HT-29 (cell line): ENCODE measurements at regions not wholly inside any gene's neighbourhood (a gene's known extent, or its start where the extent isn't known, plus 50 kb on each side); places are given as distances from the start of the nearest gene placed in this dataset.
"Not testable (repeated sequence)": the region's sequence is repeated elsewhere in the genome, so short reads cannot be mapped to it uniquely, and the experiment has no call there.

ENCODE experiments used
- DNase-seq: peaks from one replicate; pipeline ENCODE4 v3.0.0-alpha.2; 2015; ENCODE audit warnings: low spot score

DNA sequence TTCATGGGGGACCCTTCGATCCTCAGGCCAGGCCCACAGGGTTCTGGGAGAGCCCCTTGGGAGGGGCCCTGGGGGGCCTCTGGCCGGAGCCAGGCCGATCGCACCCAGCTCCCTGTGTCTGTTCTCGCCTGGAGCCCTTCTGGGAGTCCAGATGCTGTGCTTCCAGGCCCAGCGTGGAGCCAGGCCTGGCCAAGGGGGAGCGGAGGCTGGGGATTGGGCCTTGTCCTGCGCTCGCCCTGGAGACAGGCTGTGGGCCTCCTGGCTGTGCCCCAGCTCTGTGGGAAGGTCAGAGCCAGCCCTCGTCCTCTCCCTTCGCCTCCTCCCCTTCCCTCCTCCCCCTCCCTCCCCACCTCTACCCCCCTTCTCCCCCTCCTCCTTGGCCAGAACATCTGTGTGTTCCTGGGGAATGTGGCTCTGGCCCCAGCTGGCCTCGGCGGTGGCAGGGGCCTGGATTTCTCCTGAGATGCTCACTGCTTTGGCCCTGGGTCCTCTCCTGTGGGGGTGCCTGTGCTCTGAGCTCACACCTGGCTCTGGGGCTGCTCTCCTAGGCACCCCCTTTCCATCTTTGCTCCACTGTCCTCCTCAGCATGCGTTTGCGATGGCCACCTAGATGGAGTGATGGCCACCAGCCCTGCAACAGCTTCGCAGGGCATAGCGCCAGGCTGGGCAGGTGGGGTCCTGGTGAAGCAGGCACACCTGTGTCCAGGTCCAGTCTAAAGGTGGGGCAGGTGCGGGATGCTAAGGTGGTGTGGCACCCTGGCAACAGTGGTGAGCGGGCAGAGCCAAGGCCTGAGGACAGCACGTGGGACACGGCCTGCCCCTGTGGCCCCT, 90.6 kb upstream of the CIBAR2 start:
- DNase-seq = no peak

DNA sequence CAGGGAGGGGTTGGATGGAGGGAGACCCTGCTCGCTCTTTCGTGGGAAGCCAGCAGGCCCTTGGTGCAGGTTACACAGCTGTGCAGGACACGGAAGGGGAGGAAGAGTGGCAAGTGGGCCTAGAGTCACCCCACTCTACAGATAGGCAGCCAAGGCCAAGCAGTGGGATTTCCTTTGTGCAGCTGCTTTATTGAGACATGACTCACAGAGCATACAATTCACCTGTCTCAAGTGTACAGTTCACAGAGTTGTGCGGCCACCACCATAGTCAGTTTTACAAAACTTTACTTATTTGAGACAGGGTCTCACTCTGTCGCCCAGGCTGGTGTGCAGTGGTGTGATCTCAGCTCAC, 91.2 kb upstream of the CIBAR2 start:
- DNase-seq = no peak

DNA sequence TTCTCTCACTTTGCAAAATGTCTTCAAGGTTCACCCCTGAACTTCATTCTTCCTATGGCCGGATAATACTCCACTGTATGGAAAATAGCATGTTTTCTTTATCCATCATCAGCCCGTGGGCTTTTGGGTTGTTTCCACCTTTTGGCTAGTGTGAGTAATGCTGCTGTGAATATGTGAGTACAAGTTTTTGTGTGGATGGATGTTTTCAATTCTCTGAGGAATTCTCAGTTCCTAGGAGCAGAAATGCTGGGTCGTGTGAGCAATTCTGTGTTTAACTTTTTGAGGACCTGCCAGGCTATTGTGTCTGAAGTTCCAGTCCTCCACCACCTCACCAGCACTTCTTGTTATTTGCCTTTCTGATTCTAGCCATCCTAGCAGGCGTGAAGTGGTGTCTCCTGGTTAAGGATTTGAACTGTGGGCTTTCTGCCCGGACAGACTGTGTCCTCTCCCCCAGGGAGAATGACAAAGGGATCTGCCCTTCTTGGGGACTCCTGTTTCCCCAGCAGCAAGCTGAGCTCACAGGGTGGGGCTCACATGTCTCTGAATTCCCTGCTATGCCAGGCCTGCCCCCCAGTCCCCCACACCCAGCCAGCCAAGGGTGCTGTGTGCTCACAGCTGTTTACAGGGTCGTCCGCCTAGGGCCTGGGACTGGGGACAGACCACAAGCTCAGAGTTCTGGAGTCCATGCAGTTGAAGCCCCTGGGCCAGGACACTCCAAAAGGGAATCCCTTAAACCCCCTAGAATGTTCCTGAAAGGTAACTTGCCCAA, 92.2 kb upstream of the CIBAR2 start:
- DNase-seq = no peak

DNA sequence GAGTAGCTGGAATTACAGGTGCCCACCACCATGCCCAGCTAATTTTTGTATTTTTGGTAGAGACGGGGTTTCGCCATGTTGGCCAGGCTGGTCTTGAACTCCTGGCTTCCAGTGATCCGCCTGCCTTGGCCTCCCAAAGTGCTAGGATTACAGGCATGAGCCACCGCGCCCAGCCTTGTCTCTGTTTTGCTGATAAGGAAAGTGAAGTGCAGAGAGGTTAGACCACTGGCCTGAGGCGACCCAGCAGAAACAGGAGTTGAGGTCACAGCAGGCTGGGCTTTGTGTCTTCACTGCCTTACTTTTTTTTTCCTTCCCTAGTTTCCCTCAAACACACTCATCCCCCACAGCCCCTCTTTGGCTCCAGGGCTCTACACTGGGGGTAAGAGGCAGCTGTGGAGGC, 93.0 kb upstream of the CIBAR2 start:
- not testable (repeated sequence) for DNase-seq

DNA sequence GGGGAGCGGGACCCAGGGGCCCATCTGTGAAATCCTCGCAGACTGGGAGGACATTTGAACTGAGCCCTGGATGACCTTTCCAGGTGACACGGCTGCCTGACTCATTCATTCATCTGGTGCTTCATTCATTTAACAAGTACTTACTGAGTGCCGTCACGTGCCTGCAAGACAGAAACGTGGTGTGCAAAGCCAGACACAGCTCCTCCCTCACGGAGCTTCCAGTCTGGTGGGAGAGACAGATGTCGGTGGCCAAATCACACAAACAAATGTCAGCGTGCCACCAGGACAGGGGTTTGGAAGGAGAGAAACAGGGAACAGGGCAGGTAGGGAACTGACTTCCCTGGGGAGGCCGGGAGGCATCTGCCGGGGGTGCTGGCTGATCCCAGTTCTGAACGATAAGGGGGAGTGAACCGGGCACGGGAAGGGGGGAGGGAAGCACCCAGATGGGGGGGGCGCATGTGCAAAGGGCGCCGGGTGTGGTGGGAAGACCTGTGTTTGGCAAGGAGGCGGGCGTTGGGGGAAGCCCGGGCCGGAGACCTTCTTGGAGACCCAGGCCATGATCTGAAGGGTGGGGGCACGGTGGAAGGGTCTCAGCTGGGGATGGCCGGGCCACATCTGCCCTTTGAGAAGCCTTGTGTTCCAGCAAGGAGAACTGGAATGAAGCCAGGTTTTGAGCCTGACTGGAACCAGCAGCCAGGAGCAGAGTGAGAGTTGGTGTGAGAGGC, 93.6 kb upstream of the CIBAR2 start:
- no peak for DNase-seq

DNA sequence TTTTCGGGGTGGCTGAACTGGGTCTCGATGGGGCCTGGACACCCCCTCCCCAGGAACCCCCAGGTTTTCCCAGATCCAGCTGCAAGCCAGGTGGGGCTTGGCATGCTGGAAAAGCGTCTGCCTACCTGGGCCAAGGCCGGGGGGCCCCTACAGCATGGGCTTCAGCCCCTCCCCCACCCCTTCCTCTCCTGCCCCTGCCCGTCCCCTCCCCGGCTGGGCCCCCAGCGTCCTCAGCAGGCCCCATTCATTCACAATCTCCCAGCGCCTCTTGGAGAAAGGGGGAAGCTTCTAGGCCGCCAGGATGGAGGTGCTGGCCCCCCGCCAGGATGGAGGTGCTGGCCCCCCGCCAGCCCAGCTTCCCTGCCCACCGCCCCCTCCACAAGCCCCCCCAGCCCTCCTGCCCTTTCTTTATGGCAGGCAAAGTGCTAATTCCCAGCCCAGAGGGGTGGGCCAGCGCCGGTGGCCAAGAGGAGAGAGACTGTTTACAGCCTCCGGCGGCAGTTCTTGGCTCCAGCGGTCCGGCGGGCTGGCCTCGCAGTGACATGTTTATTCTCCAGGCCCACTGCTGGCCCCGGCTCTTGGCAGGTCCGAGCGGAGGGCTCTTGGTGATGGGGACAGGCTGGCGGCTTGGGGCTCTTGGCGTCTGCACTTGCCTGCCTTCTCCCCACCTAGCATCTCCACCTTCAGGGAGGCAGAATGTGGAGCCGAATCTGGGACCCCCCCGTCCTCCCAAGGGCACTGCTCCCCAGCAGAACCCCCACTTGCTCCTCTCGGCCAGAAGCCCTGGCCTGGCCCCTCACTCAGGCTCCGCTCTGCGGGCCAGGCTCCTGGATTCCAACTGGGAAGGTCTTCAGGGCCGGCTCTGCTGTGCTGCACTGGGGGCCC, 94.4 kb upstream of the CIBAR2 start:
- DNase-seq = no peak

DNA sequence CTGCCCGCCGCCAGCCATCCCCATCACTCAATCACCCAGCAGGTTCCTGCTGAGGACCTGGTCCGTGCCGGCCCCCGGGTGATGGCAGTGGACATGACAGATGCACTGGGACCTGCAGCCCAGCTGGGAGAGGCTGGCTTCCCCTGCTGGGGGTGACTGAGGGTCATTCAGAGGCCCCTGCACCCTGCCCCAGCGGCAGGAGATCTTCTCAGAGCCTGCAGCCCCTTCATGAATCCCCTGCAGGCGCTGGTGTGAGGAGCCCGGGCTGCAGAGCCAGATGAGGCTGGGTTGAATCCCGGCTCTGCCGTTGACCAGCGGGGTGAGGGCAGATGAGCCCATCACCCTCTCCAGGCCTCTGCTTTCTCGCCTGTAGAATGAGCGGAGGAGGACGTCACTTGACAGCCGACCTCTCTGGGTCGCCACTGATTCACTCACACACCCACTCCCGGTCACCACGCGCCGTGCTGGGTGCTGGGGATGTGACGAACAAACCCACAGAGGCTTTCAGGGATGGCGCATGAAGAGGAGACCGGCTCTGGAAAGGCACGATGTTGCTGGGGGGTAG, 95.2 kb upstream of the CIBAR2 start:
- DNase-seq = no peak

DNA sequence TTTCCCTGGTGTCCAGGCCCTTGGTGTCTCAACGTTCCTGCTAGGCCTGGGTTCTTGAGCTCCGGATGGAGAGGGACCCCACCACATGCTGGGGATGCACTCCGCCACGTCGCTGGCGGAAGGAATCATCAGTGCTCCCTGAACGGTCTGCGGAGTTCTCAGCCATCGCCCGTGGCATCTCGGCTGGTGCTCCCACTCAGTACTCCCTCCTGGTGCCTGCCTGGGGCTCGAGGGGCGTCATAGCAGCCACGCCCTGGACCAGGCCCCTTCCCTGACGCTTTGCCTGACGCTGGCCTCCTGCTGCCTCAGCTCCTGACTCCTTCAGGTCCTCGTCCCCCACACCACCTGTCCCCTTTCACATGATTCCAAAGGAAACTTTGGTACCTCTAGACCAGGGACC, 95.9 kb upstream of the CIBAR2 start:
- no peak for DNase-seq

DNA sequence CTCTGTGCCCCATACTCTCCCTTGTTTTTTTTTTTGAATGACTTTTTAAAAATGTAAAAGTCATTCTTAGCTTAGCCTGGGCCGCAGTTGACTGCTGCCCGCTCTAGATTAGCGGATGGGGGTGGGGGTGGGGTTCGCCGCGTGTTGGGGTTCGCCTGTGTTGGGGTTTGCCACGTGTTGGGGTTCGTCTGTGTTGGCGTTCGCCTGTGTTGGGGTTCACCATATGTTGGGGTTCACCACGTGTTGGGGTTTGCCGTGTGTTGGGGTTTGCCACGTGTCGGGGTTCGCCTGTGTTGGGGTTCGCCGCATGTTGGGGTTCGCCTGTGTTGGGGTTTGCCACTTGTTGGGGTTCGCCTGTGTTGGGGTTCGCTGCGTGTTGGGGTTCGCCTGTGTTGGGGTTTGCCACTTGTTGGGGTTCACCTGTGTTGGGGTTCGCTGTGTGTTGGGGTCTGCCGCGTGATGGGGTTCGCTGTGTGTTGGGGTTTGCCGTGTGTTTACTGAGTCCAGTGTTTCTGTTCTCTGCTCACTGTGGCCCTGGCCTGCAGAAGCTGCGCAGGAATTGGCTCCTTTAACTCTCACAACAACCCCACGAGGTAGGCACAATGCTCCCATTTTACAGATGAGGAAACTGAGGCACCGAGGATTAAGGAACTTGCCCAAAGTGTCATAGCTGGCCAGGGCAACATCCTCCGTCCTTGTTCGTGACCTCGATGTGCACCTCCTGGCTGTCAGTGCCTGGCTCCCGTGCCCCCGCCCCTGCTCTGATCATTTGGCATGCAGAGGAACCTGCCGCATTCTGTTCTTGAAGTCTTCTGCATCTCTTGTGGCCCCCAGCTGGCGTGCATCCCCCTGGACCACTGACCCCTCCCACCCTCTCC, 96.6 kb upstream of the CIBAR2 start:
- no peak for DNase-seq

DNA sequence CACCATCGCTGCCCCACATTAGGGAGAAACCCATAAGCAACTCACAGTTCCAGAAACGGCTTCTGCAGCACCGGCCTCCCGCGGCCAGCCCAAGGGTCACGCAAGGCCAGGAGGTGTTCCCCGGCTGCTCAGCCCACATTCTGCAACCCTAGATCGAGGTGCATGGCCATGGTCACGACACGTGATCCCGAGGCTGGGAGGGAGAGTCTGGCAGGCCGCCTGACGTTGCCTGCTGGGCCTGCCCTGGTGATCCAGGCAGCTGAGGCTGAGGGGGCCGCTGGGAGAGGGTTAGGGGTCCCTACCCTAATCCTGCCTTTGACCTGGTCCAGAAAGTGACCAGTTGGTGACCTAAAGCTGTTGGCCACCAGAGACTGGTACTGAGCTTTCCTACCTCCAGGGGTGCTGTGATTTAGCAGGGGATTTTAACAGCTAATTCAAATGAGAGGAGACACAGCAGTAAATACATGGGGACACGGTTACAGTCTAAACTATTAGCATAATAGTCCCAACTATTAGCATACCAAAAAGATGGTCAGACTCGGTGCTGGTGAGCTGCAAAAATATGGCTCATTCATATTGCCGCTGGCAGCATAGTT, 97.4 kb upstream of the CIBAR2 start:
- DNase-seq = no peak

DNA sequence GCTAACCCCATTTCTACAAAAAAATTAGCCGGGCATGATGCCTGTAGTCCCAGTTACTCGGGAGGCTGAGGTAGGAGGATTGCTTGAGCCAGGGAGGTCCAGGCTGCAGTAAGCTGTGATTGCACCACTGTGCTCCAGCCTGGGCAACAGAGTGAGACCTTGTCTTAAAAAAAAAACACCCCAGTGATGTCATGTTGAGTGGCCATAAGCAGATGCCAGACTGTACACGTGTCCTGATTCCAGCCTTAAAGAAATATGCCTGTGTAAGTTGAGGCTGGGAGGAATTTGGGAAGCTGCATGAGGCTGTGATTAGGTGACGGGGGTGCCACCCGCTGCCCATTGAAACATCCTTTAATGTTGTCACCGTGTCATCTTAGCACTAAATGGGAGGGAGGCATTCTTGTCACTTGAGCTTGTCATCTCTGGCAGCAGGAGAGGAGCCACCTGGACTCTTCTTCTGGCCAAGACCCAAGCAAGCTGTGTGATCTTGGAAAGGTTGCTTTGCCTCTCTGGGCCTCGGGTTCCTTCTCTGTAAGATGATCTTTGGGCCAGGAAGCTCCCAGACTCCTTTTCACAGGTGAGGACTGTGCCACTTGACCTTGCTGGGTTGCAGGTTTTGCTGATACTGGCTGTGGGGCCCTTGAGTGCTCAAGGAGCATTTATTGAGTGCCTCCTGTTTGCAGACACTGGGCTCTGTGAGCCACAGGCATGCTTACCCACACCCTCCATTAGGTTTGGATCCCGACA, 98.3 kb upstream of the CIBAR2 start:
- DNase-seq = no peak

DNA sequence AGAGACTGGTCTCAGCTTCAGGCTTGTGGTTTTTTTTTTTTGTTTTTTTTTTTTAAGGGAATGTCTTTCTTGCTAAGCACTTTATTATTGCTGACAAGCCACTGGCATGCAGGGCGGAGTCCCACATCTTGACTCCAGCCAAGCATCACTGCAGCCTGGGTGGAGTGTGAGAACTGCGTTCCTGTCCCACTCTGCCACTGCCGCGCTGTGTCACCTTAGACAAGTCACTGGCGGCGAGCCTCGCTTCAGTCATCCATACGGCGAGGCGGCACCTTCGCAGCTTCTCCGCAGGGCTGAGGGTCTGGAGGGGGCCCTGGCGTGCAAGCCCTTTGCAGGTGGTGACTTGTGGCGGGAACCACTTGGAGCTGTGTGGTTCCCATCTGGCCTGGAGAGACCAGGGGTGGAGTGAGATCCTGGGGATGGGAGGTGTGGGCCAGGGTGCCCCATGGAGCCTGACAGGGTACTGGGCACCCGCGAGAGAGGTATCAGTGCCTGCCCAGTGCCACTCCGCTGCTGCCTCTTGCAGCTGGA, 99.1 kb upstream of the CIBAR2 start:
- DNase-seq = no peak

DNA sequence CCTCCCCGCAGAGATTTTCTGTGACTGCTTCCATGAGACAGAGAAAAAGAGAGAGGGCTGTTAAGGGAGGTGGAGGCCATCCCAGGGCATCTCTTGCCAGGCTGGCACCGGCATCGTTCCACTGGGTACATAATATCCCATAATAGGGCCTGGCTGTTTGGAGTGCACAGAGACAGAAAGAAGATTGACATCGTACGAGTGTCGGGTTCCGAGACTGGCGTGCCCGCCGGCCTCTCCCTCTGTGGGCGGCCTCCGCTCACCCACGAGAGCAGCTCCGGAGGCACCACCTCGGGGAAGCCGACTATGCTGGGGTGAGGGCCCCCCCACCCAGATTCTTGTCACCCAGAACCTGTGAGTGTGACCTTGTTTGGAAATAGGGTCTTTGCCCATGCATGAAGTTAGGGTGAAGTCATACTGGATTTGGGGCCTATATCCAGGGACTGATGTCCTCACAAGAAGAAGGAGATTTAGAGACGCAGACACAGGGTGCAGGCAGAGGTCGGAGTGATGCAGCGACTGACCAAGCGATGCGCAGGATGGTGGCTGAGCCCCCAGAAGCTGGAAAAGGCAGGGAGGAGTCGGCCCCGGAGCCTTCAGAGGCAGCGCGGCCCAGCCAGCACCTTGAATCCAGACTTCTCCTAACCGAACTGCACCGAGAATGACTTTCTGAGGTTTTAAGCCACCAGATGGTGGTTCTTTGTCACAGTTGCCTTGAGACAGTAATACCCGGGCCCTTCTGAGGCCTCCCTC, 101.8 kb upstream of the CIBAR2 start:
- no peak for DNase-seq

DNA sequence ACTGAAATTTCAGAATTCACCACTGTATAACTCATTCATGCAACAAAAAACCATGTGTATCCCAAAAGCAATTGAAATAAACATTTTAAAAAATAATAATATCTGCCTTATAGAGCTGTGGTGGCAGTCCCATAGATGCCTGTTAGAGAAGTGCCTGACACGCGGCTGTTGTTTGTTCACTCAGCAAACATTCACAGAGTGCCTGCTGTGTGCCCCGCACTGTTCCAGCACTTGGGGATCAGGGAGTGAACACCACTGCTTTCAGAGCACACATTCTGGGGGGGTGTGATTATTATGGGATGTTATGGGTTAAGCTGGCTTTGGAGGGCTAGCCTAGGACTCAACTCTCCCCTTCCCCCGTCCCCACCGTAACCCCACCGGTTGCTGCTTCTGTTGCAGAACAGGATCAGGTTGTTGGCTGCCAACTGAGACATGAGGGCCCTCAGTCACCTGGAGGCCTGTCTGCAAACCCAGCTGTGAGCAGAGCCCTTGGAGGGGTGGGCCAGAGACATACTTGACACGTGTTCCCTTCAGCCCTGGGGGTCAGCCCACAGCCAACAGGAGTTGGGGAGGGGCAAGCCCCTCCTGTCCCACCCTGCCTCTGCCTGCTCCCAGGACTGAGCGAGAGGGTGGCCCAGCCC, 103.3 kb upstream of the CIBAR2 start:
- no peak for DNase-seq

DNA sequence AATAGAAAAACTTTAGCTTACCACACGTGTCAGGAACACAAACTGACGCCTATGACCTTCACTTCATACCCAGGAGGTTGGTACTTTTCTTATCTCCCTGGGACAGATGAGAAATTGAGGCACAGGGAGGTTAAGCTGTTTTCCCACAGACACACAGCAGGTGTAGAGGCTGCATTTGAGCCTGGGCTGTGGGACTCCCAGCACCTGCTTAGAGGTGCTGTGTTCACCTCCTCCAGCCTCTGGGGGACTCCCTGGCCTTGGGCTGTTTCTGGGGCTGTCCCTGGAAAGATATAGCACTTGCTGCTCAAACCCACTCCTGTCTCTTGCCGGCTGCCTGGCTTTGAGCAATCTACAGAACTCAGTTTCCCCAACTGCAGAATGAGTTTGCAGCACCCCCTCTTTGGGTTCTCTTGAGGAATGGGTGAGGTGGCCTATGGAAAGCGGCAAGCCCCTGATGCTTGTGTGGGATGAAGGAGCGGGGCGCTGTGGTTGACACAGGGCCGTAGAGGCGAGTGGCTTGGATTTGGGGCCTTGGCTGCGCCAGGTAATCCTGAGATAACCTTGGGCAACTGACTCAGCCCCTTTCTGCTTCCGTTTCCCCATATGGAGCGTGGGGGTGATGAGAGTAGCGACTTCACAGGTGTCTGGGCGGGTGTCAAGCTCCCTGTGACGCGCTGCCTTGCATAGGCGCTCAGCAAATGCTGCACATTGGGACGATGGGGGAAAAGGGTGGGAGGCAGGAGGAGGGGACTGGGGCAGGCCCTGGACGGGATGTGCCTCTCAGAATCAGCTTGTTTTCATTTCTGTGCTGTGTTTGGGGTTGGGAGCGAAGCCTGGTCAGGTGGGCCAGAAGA, 104.5 kb upstream of the CIBAR2 start:
- no peak for DNase-seq

DNA sequence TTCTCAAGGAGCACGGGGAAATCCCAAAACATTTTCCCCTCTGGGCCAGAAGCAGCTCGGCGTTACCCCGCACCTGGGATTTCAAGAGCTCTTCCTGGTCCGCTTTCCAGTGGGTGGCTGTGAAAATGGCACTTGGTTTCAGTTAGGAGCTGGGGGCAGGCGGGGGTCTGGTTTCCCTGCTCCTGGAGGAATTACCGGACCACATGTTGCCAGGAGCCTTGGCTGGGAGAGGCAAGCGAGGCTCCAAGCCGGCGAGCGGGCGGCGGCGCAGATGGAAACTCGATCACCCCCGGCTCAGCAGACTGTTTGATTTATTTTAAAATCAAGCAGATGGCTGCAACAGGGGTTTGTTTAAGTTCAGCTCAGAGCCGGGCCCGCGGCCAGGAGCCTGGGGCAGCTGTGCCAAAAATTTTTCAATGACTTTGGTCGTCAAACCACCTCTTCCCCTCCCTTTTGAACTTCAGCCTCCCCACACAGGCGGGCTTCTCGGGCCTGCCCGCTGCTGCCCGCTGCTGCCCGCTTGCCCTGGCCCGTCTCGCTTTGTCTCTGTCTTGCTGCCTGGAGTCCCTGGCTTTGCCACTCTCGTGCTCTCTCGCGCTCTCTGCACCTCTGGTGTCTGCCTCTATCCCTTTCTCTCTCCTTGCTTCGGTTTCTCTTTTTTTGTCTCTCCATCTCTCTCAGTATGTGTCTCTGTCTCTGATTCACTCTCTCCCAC, 108.0 kb upstream of the CIBAR2 start:
- DNase-seq = no peak
